ENCODE measurements at regions not wholly inside any gene's neighbourhood (a gene's known extent, or its start where the extent isn't known, plus 50 kb on each side); places are given as distances from the start of the nearest gene placed in this dataset.

DNA sequence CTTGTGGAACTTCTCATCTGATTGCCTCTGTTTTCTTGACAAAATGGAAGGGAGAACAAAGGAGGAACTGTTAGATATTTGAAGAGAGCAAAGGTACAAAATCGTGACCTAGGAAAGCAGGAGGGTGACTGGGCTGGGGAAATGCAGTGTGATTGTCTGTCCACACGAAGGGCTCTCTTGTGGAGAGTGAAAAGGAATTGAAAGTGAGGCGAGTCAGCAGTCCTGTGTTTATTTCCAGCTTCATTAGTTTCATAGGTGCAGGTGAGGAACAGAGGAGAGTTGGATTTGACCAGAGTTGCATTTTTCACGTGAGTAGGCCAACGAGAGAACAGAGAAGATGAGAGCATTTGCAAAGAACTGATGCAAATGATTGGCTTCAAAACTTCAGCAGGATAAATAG is 336.4 kb upstream of the SATB1 start:
- TF ChIP-seq, protein P1, sequence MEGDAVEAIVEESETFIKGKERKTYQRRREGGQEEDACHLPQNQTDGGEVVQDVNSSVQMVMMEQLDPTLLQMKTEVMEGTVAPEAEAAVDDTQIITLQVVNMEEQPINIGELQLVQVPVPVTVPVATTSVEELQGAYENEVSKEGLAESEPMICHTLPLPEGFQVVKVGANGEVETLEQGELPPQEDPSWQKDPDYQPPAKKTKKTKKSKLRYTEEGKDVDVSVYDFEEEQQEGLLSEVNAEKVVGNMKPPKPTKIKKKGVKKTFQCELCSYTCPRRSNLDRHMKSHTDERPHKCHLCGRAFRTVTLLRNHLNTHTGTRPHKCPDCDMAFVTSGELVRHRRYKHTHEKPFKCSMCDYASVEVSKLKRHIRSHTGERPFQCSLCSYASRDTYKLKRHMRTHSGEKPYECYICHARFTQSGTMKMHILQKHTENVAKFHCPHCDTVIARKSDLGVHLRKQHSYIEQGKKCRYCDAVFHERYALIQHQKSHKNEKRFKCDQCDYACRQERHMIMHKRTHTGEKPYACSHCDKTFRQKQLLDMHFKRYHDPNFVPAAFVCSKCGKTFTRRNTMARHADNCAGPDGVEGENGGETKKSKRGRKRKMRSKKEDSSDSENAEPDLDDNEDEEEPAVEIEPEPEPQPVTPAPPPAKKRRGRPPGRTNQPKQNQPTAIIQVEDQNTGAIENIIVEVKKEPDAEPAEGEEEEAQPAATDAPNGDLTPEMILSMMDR (IDR thresholded peaks at IDR 0.05) = no peak
- TF ChIP-seq EZH2phosphoT487 (IDR thresholded peaks at IDR 0.05) = no peak

All from neural progenitor cell (in vitro differentiated cells).